Heart right ventricle (tissue), 16 donors: ENCODE measurements at regions not wholly inside any gene's neighbourhood (a gene's known extent, or its start where the extent isn't known, plus 50 kb on each side); places are given as distances from the start of the nearest gene placed in this dataset.

Source experiments
- ATAC-seq, 8 donors: fragments of 200-7000 bp; cut with Tn5 transposase; one replicate each; pipeline ENCODE4 v1.9.1; 2020; ENCODE audit warnings: mild to moderate bottlenecking in 8 of 8, moderate library complexity in 8 of 8, moderate number of reproducible peaks in 1 of 8
- DNase-seq, 2 donors: peaks; one replicate each; pipeline ENCODE4 v3.0.0-alpha.2; 2020
- H3K27ac ChIP-seq, 10 donors: fragments of 200-600 bp; sonication (generic) in 2 of 10; one replicate each; pipeline versions ENCODE4 v1.5.0 to v1.8.0; 2020 to 2022; ENCODE audit warnings: mild to moderate bottlenecking in 3 of 10
- H3K27me3 ChIP-seq, 7 donors: fragments of 200-600 bp; one replicate each; pipeline ENCODE4 v1.8.0; 2021 to 2022; ENCODE audit warnings: mild to moderate bottlenecking in 2 of 7
- H3K36me3 ChIP-seq, 9 donors: fragments of 200-600 bp; sonication (generic) in 1 of 9; one replicate each; pipeline versions ENCODE4 v1.5.0 to v1.8.0; 2020 to 2022; ENCODE audit warnings: mild to moderate bottlenecking in 2 of 9
- H3K4me1 ChIP-seq, 9 donors: fragments of 200-600 bp; sonication (generic) in 1 of 9; one replicate each; pipeline versions ENCODE4 v1.5.0 to v1.8.0; 2020 to 2022; ENCODE audit warnings: mild to moderate bottlenecking in 4 of 9
- H3K4me3 ChIP-seq, 10 donors: fragments of 200-600 bp; sonication (generic) in 2 of 10; one replicate each; pipeline versions ENCODE4 v1.5.0 to v1.8.0; 2020 to 2022; ENCODE audit warnings: mild to moderate bottlenecking in 7 of 10, moderate library complexity in 2 of 10
- H3K9me3 ChIP-seq, 11 donors: fragments of 200-600 bp in 10 of 11; sonication (generic) in 2 of 11; one replicate each; pipeline versions ENCODE4 v1.5.0 to v1.8.0; 2013 to 2022; ENCODE audit warnings: mild to moderate bottlenecking in 2 of 11, control low read depth in 1 of 11, moderate library complexity in 1 of 11
- WGBS, 2 donors: extraction: QIAGEN DNeasy Blood & Tissue Kit; methylation state at CpG; one replicate each; pipeline ENCODE4 v1.1.7; 2013; ENCODE audit warnings: inconsistent platforms in 1 of 2; 5-methylcytosine and 5-hydroxymethylcytosine counted together
- intact Hi-C, 10 donors: fragments of 100-400 bp; cut with DNase I; formaldehyde crosslinking; loops; one replicate each; pipeline versions ENCODE4 v1.11.1 to v1.14.2; 2022
- TF ChIP-seq, protein P1 (sequence below), 9 donors: fragments of 200-600 bp; sonication (generic) in 2 of 9; IDR thresholded peaks; one replicate each; pipeline versions ENCODE4 v1.5.0 to v1.8.0; 2021 to 2022; ENCODE audit warnings: antibody characterized with exemption in 9 of 9, mild to moderate bottlenecking in 5 of 9, moderate library complexity in 1 of 9
- donor health status: Arrhythmogenic right ventricular cardiomyopathy.
- donor health status: ischemic (EF 13 %, LVEDD 7.1; RV severe dilation, severe dysfunction).
- donor health status: healthy with polysubstance abuse.
- donor health status: DM: no; HTN: yes; CAD: no.
- donor health status: DM: no; HTN: no; CAD: no.
- donor health status: ischemic (EF 25% LVEDD 6.9; RV normal size, moderate dysfunction).
- donor health status: ischemic (EF 25% LVEDD 5.7; RV mildly dilated, moderate dysfunction).
- donor health status: healthy.
- donor health status: DM: yes; HTN: yes; CAD: no.
- donor health status: Ischemic cardiomyopathy.
- donor health status: ischemic (EF 35%, LVEDD 5.7; RV mildly dilated, moderate dysfunction).
- donor health status: nonischemic (EF 11% LVEDD 7.7; RV severe dilation, severe dysfunction).
- donor health status: DM: yes; HTN: yes; CAD: no.
- donor health status: PGD.
- donor health status: ischemic (EF 29% LVEDD 5.4; RV normal size, mild dysfunction).
- donor health status: nonischemic (EF 23%, LVEDD 6.1; RV moderate dilation, normal function).

DNA sequence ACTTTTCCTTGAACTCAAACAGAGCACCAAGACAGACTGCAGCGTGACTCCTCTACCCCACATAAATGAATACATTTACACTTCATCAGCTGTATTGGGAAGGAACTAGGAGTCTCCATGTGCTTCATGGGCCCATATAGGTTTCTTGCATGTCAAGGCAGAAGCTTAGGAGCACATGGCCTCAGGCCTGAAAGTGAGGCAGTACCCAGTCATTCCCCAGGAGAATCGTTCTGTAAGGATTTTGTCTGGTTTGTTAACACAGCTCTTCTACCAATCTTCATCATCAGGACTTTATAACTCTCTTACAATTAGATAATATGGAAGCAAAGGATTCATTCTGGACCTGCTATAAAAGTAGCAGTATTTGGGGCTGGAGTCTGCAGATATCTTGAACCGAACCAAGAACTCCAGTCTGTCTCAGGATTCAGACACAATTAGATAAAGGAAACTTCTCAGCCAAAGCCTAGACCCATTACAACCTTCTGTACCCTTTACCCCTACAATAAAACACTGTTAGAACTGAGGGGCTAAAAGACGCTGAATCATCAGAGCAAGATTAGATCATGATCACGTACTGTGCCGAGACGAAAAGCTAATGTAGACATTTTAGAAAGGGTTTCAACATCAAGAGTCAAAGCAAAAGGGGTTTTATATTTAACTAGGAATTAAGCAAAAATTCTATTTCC, 385.5 kb upstream of the SLC30A5 start:
- DNase-seq (no peak), ATAC-seq (peak in 2 of 8 donors; percentile 7 to 17)
- no peaks in the 10 kb centered on the region for H3K36me3 ChIP-seq
- H3K27me3 ChIP-seq = no peaks in the 10 kb centered on the region
- peak overlapping the region in 2 of 10 donors; percentile 55 to 81 for H3K27ac ChIP-seq
- TF ChIP-seq, protein P1, sequence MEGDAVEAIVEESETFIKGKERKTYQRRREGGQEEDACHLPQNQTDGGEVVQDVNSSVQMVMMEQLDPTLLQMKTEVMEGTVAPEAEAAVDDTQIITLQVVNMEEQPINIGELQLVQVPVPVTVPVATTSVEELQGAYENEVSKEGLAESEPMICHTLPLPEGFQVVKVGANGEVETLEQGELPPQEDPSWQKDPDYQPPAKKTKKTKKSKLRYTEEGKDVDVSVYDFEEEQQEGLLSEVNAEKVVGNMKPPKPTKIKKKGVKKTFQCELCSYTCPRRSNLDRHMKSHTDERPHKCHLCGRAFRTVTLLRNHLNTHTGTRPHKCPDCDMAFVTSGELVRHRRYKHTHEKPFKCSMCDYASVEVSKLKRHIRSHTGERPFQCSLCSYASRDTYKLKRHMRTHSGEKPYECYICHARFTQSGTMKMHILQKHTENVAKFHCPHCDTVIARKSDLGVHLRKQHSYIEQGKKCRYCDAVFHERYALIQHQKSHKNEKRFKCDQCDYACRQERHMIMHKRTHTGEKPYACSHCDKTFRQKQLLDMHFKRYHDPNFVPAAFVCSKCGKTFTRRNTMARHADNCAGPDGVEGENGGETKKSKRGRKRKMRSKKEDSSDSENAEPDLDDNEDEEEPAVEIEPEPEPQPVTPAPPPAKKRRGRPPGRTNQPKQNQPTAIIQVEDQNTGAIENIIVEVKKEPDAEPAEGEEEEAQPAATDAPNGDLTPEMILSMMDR (IDR thresholded peaks at IDR 0.05) = no peak
- H3K4me1 ChIP-seq = peaks cover 0 to 35% (median 17%) of the 10 kb centered on the region in 9 donors
- 91 to 93% methylated on average over 7 of the region's 7 CpGs for WGBS, 2 donors
- no peaks in the 10 kb centered on the region for H3K9me3 ChIP-seq
- no peak overlapping the region for H3K4me3 ChIP-seq
- intact Hi-C loops = no loop called here

DNA sequence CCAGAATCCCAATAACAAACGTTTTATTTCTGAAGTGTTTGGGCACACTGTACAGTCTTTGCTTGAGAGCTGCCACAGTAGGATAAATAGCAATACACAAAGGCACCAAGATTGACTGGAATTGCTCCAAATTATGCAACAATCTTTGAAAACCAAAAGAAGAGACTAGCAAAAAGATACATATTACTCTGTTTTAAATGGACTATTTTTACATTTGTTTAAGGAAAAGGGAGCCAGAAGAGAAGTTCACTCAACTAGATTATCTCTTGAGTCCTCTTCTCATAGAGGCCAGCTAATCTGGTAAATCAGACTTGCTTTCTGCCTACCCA, 385.0 kb upstream of the SLC30A5 start:
- H3K27ac ChIP-seq = peak overlapping the region in 7 of 10 donors; percentile 51 to 81 (median 62)
- H3K9me3 ChIP-seq = no peaks in the 10 kb centered on the region
- TF ChIP-seq, protein P1 (IDR thresholded peaks at IDR 0.05) = no peak
- no peaks in the 10 kb centered on the region for H3K36me3 ChIP-seq
- intact Hi-C loops = no loop called here
- ATAC-seq = peak in 1 of 8 donors; percentile 32
- H3K4me3 ChIP-seq = no peak overlapping the region
- peaks cover 0 to 35% (median 17%) of the 10 kb centered on the region in 9 donors for H3K4me1 ChIP-seq
- no peak for DNase-seq
- WGBS, 2 donors = 32 to 40% methylated on average over 1 of the region's 1 CpG
- no peaks in the 10 kb centered on the region for H3K27me3 ChIP-seq

DNA sequence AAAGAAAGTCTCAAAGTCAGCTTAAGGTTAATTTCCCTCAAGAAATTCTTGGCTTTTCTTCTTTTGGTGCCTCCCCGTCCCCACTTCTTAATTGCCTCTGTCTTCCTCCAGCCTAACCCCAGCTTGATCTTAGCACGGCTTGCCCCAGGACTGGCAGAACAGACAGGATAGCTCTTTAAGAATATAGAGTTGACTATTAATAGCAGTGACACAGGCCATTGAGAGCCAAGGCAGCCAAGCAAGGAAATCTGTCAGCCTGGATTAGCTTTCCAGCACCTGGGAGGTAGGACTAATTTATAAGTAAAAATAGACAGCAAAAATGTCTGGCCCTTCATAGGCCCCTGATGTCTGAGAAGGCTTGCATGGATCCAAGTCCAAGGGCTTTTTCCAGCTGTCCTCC, 384.6 kb upstream of the SLC30A5 start:
- H3K9me3 ChIP-seq = no peaks in the 10 kb centered on the region
- DNase-seq = peak in 1 of 2 donors; percentile 37
- intact Hi-C loops = no loop called here
- peak; percentile 74 to 96 (median 92) for ATAC-seq
- H3K36me3 ChIP-seq = no peaks in the 10 kb centered on the region
- no peaks in the 10 kb centered on the region for H3K27me3 ChIP-seq
- peak overlapping the region in 7 of 10 donors; percentile 51 to 81 (median 62) for H3K27ac ChIP-seq
- TF ChIP-seq, protein P1 (IDR thresholded peaks at IDR 0.05) = no peak
- peaks cover 0 to 35% (median 17%) of the 10 kb centered on the region in 9 donors for H3K4me1 ChIP-seq
- WGBS, 2 donors = 41 to 45% methylated on average over 2 of the region's 2 CpGs
- no peak overlapping the region for H3K4me3 ChIP-seq

DNA sequence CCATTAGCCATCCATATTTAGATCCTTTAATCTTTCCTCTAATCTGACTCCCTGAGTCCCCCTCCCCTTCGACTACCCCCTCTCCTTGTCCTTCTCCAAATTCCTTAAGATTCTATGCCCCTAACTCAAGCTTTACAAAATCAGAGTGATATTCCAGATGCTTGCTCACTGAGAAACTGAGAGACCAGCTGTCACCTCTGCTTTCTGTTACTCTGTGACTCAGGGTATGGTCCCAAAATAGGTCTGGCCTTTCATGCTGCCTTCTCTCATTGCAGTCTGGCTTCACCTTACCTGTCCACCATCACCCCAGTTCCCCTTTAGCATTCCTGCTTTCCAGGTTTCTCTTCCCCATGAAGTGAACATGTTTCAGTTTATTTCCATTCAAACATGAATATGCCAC, 383.3 kb upstream of the SLC30A5 start:
- Histone ChIP-seq H3K36me3 (no peaks in the 10 kb centered on the region), H3K4me1 (peaks cover 0 to 35% (median 17%) of the 10 kb centered on the region in 9 donors), H3K9me3 (no peaks in the 10 kb centered on the region), H3K4me3 (no peak overlapping the region), H3K27ac (peak overlapping the region in 5 of 10 donors; percentile 55 to 81 (median 62)), H3K27me3 (no peaks in the 10 kb centered on the region)
- 36 to 46% methylated on average over 1 of the region's 1 CpG for WGBS, 2 donors
- no peak for DNase-seq
- intact Hi-C loops = no loop called here
- TF ChIP-seq, protein P1 (IDR thresholded peaks at IDR 0.05) = no peak
- ATAC-seq = peak in 6 of 8 donors; percentile 51 to 81 (median 64)
